ENCODE measurements at regions not wholly inside any gene's neighbourhood (a gene's known extent, or its start where the extent isn't known, plus 50 kb on each side); places are given as distances from the start of the nearest gene placed in this dataset.

DNA sequence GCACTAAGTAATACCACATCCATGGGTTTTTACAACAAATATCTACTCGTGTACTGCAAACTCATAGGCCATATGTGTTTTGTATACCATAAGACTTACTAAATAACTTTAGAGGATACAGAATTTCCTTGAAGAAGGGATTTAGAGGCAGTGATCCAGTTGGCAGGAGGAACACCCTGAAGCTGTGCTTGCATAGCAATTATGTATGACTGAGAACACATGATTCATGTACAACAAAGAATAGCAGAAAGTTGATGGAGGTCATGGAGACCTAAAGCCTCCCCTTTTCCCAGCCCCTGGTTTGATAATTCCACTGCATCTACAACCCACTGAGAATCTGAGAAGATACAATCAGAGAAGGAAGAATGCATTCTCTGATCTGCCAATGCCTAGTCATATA, 83.8 kb upstream of the PMFBP1 start:
- H3K27ac ChIP-seq: no peak overlapping the region
- H3K27me3 ChIP-seq: no peaks in the 10 kb centered on the region
- H3K9me3 ChIP-seq: no peaks in the 10 kb centered on the region
- no peak overlapping the region for H3K4me3 ChIP-seq
- DNase-seq: no peak
- intact Hi-C loops (cut with DNase I): loop anchor here in 1 of 4 donors (5.0 kb wide), 1 partner anchor 813 kb away; the partner anchor contains the start of gene TLE7
- TF ChIP-seq, protein P1, sequence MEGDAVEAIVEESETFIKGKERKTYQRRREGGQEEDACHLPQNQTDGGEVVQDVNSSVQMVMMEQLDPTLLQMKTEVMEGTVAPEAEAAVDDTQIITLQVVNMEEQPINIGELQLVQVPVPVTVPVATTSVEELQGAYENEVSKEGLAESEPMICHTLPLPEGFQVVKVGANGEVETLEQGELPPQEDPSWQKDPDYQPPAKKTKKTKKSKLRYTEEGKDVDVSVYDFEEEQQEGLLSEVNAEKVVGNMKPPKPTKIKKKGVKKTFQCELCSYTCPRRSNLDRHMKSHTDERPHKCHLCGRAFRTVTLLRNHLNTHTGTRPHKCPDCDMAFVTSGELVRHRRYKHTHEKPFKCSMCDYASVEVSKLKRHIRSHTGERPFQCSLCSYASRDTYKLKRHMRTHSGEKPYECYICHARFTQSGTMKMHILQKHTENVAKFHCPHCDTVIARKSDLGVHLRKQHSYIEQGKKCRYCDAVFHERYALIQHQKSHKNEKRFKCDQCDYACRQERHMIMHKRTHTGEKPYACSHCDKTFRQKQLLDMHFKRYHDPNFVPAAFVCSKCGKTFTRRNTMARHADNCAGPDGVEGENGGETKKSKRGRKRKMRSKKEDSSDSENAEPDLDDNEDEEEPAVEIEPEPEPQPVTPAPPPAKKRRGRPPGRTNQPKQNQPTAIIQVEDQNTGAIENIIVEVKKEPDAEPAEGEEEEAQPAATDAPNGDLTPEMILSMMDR (IDR thresholded peaks at IDR 0.05): no peak
- TF ChIP-seq POLR2A (IDR thresholded peaks at IDR 0.05): no peak
- no peak for TF ChIP-seq EP300 (IDR thresholded peaks at IDR 0.05)
- no peaks in the 10 kb centered on the region for H3K4me1 ChIP-seq (ENCODE audit: insufficient read depth)
- WGBS, 3 donors: 94 to 100% (median 95%) methylated on average over 1 of the region's 1 CpG
- H3K36me3 ChIP-seq: no peaks in the 10 kb centered on the region

- WGBS, 3 donors: 4 to 6% (median 4%) methylated on average over 5 of the region's 5 CpGs
- TF ChIP-seq EP300 (IDR thresholded peaks at IDR 0.05): no peak
- TF ChIP-seq POLR2A (IDR thresholded peaks at IDR 0.05): no peak
- TF ChIP-seq, protein P1 (IDR thresholded peaks at IDR 0.05): no peak
- peaks cover 7% of the 10 kb centered on the region for H3K4me1 ChIP-seq (ENCODE audit: insufficient read depth)
- no peak overlapping the region for H3K4me3 ChIP-seq
- H3K27me3 ChIP-seq: no peaks in the 10 kb centered on the region
- intact Hi-C loops (cut with DNase I): no loop called here
- H3K9me3 ChIP-seq: no peaks in the 10 kb centered on the region
- H3K27ac ChIP-seq: peak overlapping the region in 1 of 2 donors; percentile 31
- H3K36me3 ChIP-seq: no peaks in the 10 kb centered on the region
- DNase-seq: peak in 2 of 5 donors; percentile 24 to 62
These were observed 75.9 kb upstream of the PMFBP1 start for GRCh38 chr16:72247821-72248253.

- no peak for DNase-seq
- TF ChIP-seq POLR2A (IDR thresholded peaks at IDR 0.05) (no peak), EP300 (IDR thresholded peaks at IDR 0.05) (no peak)
- TF ChIP-seq, protein P1 (IDR thresholded peaks at IDR 0.05): no peak
- no peaks in the 10 kb centered on the region for H3K36me3 ChIP-seq
- 79 to 86% (median 84%) methylated on average over 5 of the region's 5 CpGs for WGBS, 3 donors
- no peaks in the 10 kb centered on the region for H3K27me3 ChIP-seq
- intact Hi-C loops (cut with DNase I): no loop called here
- H3K4me1 ChIP-seq (ENCODE audit: insufficient read depth): peaks cover 9% of the 10 kb centered on the region
- H3K27ac ChIP-seq: no peak overlapping the region
- H3K4me3 ChIP-seq: no peak overlapping the region
- no peaks in the 10 kb centered on the region for H3K9me3 ChIP-seq
These were observed 74.5 kb upstream of the PMFBP1 start for GRCh38 chr16:72246423-72246822.

GRCh38 chr16:72244853-72245252, 72.9 kb upstream of the PMFBP1 start:
- intact Hi-C loops (cut with DNase I): loop anchor here in 1 of 4 donors (5.0 kb wide), 1 partner anchor 222 kb away; no protein-coding TSS in a partner anchor
- 84 to 90% (median 88%) methylated on average over 5 of the region's 5 CpGs for WGBS, 3 donors
- no peaks in the 10 kb centered on the region for H3K27me3 ChIP-seq
- no peak for DNase-seq
- H3K9me3 ChIP-seq: no peaks in the 10 kb centered on the region
- H3K27ac ChIP-seq: no peak overlapping the region
- H3K36me3 ChIP-seq: no peaks in the 10 kb centered on the region
- TF ChIP-seq, protein P1 (IDR thresholded peaks at IDR 0.05): no peak
- no peak for TF ChIP-seq POLR2A (IDR thresholded peaks at IDR 0.05)
- no peak for TF ChIP-seq EP300 (IDR thresholded peaks at IDR 0.05)
- peaks cover 9% of the 10 kb centered on the region for H3K4me1 ChIP-seq (ENCODE audit: insufficient read depth)
- no peak overlapping the region for H3K4me3 ChIP-seq
